Astrocyte (in vitro differentiated cells and primary cell): ENCODE measurements at regions not wholly inside any gene's neighbourhood (a gene's known extent, or its start where the extent isn't known, plus 50 kb on each side); places are given as distances from the start of the nearest gene placed in this dataset.

Experiments
- CTCF ChIP-seq: IDR thresholded peaks from 2 replicates; pipeline ENCODE4 v1.5.1; 2011; ENCODE audit warnings: low read depth, mild to moderate bottlenecking, inconsistent platforms, low read length, moderate library complexity; ENCODE audit not compliant: insufficient read depth
- EZH2 ChIP-seq: IDR thresholded peaks from 2 replicates; pipeline ENCODE4 v1.6.1; 2012; ENCODE audit warnings: mild to moderate bottlenecking, low read length, inconsistent platforms; ENCODE audit not compliant: insufficient read depth

GRCh38 chr12:19654650-19655376 is 215.5 kb downstream of the AEBP2 start:
- no peak for TF ChIP-seq CTCF
- no peak for TF ChIP-seq EZH2
